K562 (cell line): ENCODE measurements at regions not wholly inside any gene's neighbourhood (a gene's known extent, or its start where the extent isn't known, plus 50 kb on each side); places are given as distances from the start of the nearest gene placed in this dataset.

Source experiments
- ATAC-seq: fragments of 200-7000 bp; cut with Tn5 transposase; 3 replicates; pipeline ENCODE4 v1.9.1; 2020; ENCODE audit warnings: moderate library complexity
- BruUV-seq: library from RNA; stranded (reverse); fragments of 400-500 nt; replicated peaks from 2 replicates; lab custom pipeline; 2021; lab: Mats Ljungman, UMichigan
- CTCF ChIA-PET: fragments of 300-600 bp; formaldehyde crosslinking; extraction: SDS; loops from one replicate; lab custom pipeline; 2021; ENCODE audit warnings: low intra/inter-chr PET ratio; lab: Yijun Ruan, JAX
- POLR2A ChIA-PET: fragments of 300-600, 350-650 bp; sonication (Branson Sonifier 250); formaldehyde crosslinking; extraction: SDS; loops from one replicate; lab custom pipeline; 2021; ENCODE audit warnings: antibody characterized with exemption, inconsistent platforms; lab: Yijun Ruan, JAX
- DNase-seq, 4 experiments: peaks; one replicate each; pipeline versions ENCODE4 v3.0.0 to v3.0.0-alpha.2; 2011 to 2018; ENCODE audit warnings: low spot score in 3 of 4, mixed read lengths in 3 of 4; ENCODE audit errors: extremely low read depth in 1 of 4
- FAIRE-seq: peaks from 2 replicates; lab custom pipeline; 2011; peaks lifted over from hg19 to GRCh38; lab: Jason Lieb, UNC
- H2AFZ ChIP-seq: 2 replicates; pipeline ENCODE4 v1.6.0; 2011; ENCODE audit warnings: low read depth, low read length, control low read depth, inconsistent platforms
- H3K27ac ChIP-seq: fragments of 200-600 bp; 3 replicates; pipeline ENCODE4 v1.8.0; 2011; ENCODE audit warnings: low read depth, mild to moderate bottlenecking, control low read depth, inconsistent platforms, low read length, moderate library complexity, mixed read lengths; ENCODE audit errors: extremely low read depth
- H3K27me3 ChIP-seq, 2 experiments: fragments of 300-600 bp in 1 of 2; 2 replicates in 1 of 2; 3 replicates in 1 of 2; pipeline versions ENCODE4 v1.6.0 to v1.8.0; 2011; ENCODE audit warnings: inconsistent platforms in 2 of 2, low read length in 2 of 2, mild to moderate bottlenecking in 1 of 2, mixed read lengths in 1 of 2, moderate library complexity in 1 of 2; ENCODE audit not compliant: control insufficient read depth in 2 of 2, insufficient read depth in 2 of 2
- H3K36me3 ChIP-seq: fragments of 300-600 bp; 3 replicates; pipeline ENCODE4 v1.8.0; 2011; ENCODE audit warnings: mild to moderate bottlenecking, low read length, inconsistent platforms; ENCODE audit not compliant: control insufficient read depth, insufficient read depth
- H3K4me1 ChIP-seq, 2 experiments: fragments of 200-600 bp in 1 of 2; replicated peaks in 1 of 2; 2 replicates in 1 of 2; 3 replicates in 1 of 2; pipeline versions ENCODE4 v1.5.1 to v1.8.0; 2011; ENCODE audit warnings: inconsistent platforms in 2 of 2, low read length in 2 of 2, mild to moderate bottlenecking in 1 of 2, mixed read lengths in 1 of 2, moderate library complexity in 1 of 2; ENCODE audit not compliant: control insufficient read depth in 2 of 2, insufficient read depth in 2 of 2
- H3K4me2 ChIP-seq: 2 replicates; pipeline ENCODE4 v1.6.1; 2011; ENCODE audit warnings: low read length, control low read depth, inconsistent platforms, mixed read lengths; ENCODE audit not compliant: insufficient read depth
- H3K4me3 ChIP-seq: fragments of 200-600 bp; sonication (generic), shearing (Covaris generic); 2 replicates; pipeline ENCODE4 v1.5.1; 2016; ENCODE audit warnings: control low read depth, inconsistent platforms
- H3K79me2 ChIP-seq: fragments of 200-600 bp; 3 replicates; pipeline ENCODE4 v1.8.0; 2011; ENCODE audit warnings: low read length, inconsistent platforms; ENCODE audit not compliant: control insufficient read depth, insufficient read depth
- H3K9ac ChIP-seq, 2 experiments: 2 replicates each; pipeline versions ENCODE4 v1.6.0 to v1.6.1; 2011; ENCODE audit warnings: low read depth in 2 of 2, low read length in 2 of 2, control low read depth in 1 of 2, inconsistent platforms in 1 of 2, mild to moderate bottlenecking in 1 of 2, mixed read lengths in 1 of 2; ENCODE audit not compliant: insufficient read depth in 1 of 2
- H3K9me1 ChIP-seq: one replicate; pipeline ENCODE4 v1.6.0; 2011; ENCODE audit warnings: inconsistent platforms, mild to moderate bottlenecking, low read length, moderate library complexity; ENCODE audit not compliant: control insufficient read depth, insufficient read depth
- H3K9me3 ChIP-seq: replicated peaks from 2 replicates; pipeline ENCODE4 v1.5.1; 2011; ENCODE audit warnings: low read depth, low read length, inconsistent platforms; ENCODE audit not compliant: control insufficient read depth, insufficient read depth
- H4K20me1 ChIP-seq: replicated peaks from 2 replicates; pipeline ENCODE4 v1.6.1; 2011; ENCODE audit warnings: low read length, inconsistent platforms, mixed read lengths; ENCODE audit not compliant: control insufficient read depth, insufficient read depth
- CHD1 ChIP-seq: fragments of 200-600 bp; sonication (generic); IDR thresholded peaks from one replicate; pipeline ENCODE4 v1.6.1; 2012; ENCODE audit warnings: mild to moderate bottlenecking, moderate library complexity, low read length, inconsistent platforms
- ID3 ChIP-seq, 2 experiments: fragments of 250-450 bp in 1 of 2; fragments of 450-650 bp in 1 of 2; sonication (Bioruptor Pico) in 1 of 2; IDR thresholded peaks; 2 replicates each; pipeline versions ENCODE4 v1.6.1 to v1.8.0; 2016 to 2021; ENCODE audit warnings: mild to moderate bottlenecking in 2 of 2, moderate library complexity in 2 of 2, missing compliant biosample characterization in 1 of 2, missing genetic modification characterization in 1 of 2
- KLF6 ChIP-seq: fragments of 250-450 bp; sonication (Bioruptor Pico); IDR thresholded peaks from 2 replicates; pipeline ENCODE4 v1.4.0; 2020; ENCODE audit warnings: mild to moderate bottlenecking, moderate library complexity, borderline replicate concordance
- LARP7 ChIP-seq: fragments of 450-650 bp; IDR thresholded peaks from 2 replicates; pipeline ENCODE4 v1.6.1; 2016
- MBD2 ChIP-seq: sonication (generic); IDR thresholded peaks from 2 replicates; pipeline ENCODE4 v1.6.1; 2016; ENCODE audit warnings: low read depth, borderline replicate concordance
- MXD1 ChIP-seq: fragments of 250-450 bp; sonication (Bioruptor Pico); IDR thresholded peaks from 2 replicates; pipeline ENCODE4 v1.8.0; 2021; ENCODE audit warnings: borderline replicate concordance, mild to moderate bottlenecking, moderate library complexity; ENCODE audit not compliant: poor library complexity, severe bottlenecking
- NELFE ChIP-seq: IDR thresholded peaks from 2 replicates; pipeline ENCODE4 v1.6.1; 2011; ENCODE audit warnings: mild to moderate bottlenecking; ENCODE audit not compliant: insufficient read depth, insufficient read length
- NFE2 ChIP-seq: IDR thresholded peaks from 2 replicates; pipeline ENCODE4 v1.6.1; 2014; ENCODE audit warnings: antibody characterized with exemption, low read depth
- POLR2AphosphoS2 ChIP-seq: IDR thresholded peaks from 2 replicates; pipeline ENCODE4 v1.6.1; 2012; ENCODE audit warnings: low read length, improper control_type of control experiment
- STAT5A ChIP-seq: IDR thresholded peaks from 2 replicates; pipeline ENCODE4 v1.6.1; 2012; ENCODE audit warnings: low read length, inconsistent platforms, borderline replicate concordance
- THRA ChIP-seq: fragments of 450-650 bp; IDR thresholded peaks from 2 replicates; pipeline ENCODE4 v1.6.1; 2017; ENCODE audit warnings: mild to moderate bottlenecking, moderate library complexity
- USF2 ChIP-seq: sonication (generic); formaldehyde crosslinking; IDR thresholded peaks from 2 replicates; pipeline ENCODE4 v1.5.0; 2020; ENCODE audit warnings: missing genetic modification reagents
- YY1 ChIP-seq, 3 experiments: IDR thresholded peaks; 2 replicates each; pipeline ENCODE4 v1.6.1; 2011; ENCODE audit warnings: low read length in 2 of 3, mild to moderate bottlenecking in 2 of 3, moderate library complexity in 2 of 3, borderline replicate concordance in 1 of 3, control low read depth in 1 of 3, low read depth in 1 of 3; ENCODE audit not compliant: insufficient read depth in 3 of 3, insufficient replicate concordance in 2 of 3, control insufficient read depth in 1 of 3, insufficient read length in 1 of 3; ENCODE audit errors: extremely low read depth in 1 of 3
- ZBTB26 ChIP-seq: fragments of 450-650 bp; formaldehyde crosslinking; IDR thresholded peaks from 2 replicates; pipeline ENCODE4 v1.4.0; 2022; ENCODE audit warnings: missing genetic modification characterization
- ZNF280B ChIP-seq: fragments of 250-450 bp; sonication (Bioruptor Pico); IDR thresholded peaks from 2 replicates; pipeline ENCODE4 v1.5.1; 2021; ENCODE audit warnings: mild to moderate bottlenecking
- WGBS: fragments of 100-300 bp; shearing (Covaris generic); methylation state at CpG from one replicate; pipeline ENCODE4 v1.1.6; 2016; ENCODE audit warnings: low coverage, mixed read lengths; ENCODE audit not compliant: insufficient coverage; ENCODE audit errors: missing lambda C conversion rate; 5-methylcytosine and 5-hydroxymethylcytosine counted together
- in situ Hi-C: fragments of 300-500 bp; cut with MboI; formaldehyde crosslinking; loops from 4 replicates; pipeline ENCODE4 v1.15.0; 2018; ENCODE audit warnings: inconsistent platforms, mixed read lengths
- intact Hi-C: fragments of 100-400 bp; cut with micrococcal nuclease; formaldehyde crosslinking; loops from 2 replicates; pipeline ENCODE4 v1.14.2; 2022

GRCh38 chr1:56334047-56334446, 245.3 kb downstream of the PLPP3 start (continued):
- TF ChIP-seq MXD1 (CRISPR knock-in tag), result no peak
- TF ChIP-seq MBD2, result no peak
- TF ChIP-seq THRA, result no peak

GRCh38 chr1:56333461-56333860, 245.9 kb downstream of the PLPP3 start:
- intact Hi-C loops, result no loop called here
- DNase-seq (no peak), ATAC-seq (no peak), FAIRE-seq (no peak)
- in situ Hi-C loops, result no loop called here
- Histone ChIP-seq H3K79me2 (no peaks in the 10 kb centered on the region), H3K9ac (no peak overlapping the region), H4K20me1 (no peaks in the 10 kb centered on the region), H3K9me1 (no peaks in the 10 kb centered on the region), H3K4me1 (no peaks in the 10 kb centered on the region), H3K4me2 (no peak overlapping the region), H3K36me3 (no peaks in the 10 kb centered on the region), H3K9me3 (no peaks in the 10 kb centered on the region), H3K27ac (no peak overlapping the region), H2AFZ (no peak overlapping the region), H3K27me3 (no peaks in the 10 kb centered on the region), H3K4me3 (no peak overlapping the region)
- WGBS, result no CpG with 5 or more reads among the region's 2 CpGs
- no TSS peak for BruUV-seq
- CTCF ChIA-PET, result no interaction called here
- POLR2A ChIA-PET, result no interaction called here
- TF ChIP-seq ZNF280B (CRISPR knock-in tag) (no peak), YY1 (IDR thresholded peaks at IDR 0.05; ENCODE audit: borderline replicate concordance in 1 of 3, control insufficient read depth in 1 of 3, extremely low read depth in 1 of 3, insufficient read depth in 3 of 3, insufficient read length in 1 of 3, insufficient replicate concordance in 2 of 3, low read depth in 1 of 3, low read length in 2 of 3) (no peak), ZBTB26 (CRISPR knock-in tag) (no peak), POLR2AphosphoS2 (no peak), NELFE (no peak), KLF6 (no peak), STAT5A (no peak), ID3 (CRISPR knock-in tag; IDR thresholded peaks at IDR 0.05) (no peak), ID3 (tag; IDR thresholded peaks at IDR 0.05) (no peak), NFE2 (no peak), LARP7 (no peak), CHD1 (no peak), USF2 (CRISPR knock-in tag) (no peak)
